Upper lobe of right lung (tissue), 1 donor: ENCODE measurements at regions not wholly inside any gene's neighbourhood (a gene's known extent, or its start where the extent isn't known, plus 50 kb on each side); places are given as distances from the start of the nearest gene placed in this dataset.

Experiments
- ATAC-seq: fragments of 200-7000 bp; cut with Tn5 transposase; one replicate; pipeline ENCODE4 v1.9.1; 2020; ENCODE audit warnings: mild to moderate bottlenecking, moderate library complexity
- DNase-seq: peaks from one replicate; pipeline ENCODE4 v3.0.0-alpha.2; 2020
- H3K27ac ChIP-seq: fragments of 200-600 bp; one replicate; pipeline ENCODE4 v1.8.0; 2022
- H3K27me3 ChIP-seq: fragments of 200-600 bp; one replicate; pipeline ENCODE4 v1.8.0; 2022; ENCODE audit warnings: mild to moderate bottlenecking
- H3K36me3 ChIP-seq: fragments of 200-600 bp; one replicate; pipeline ENCODE4 v1.8.0; 2022
- H3K4me1 ChIP-seq: fragments of 200-600 bp; one replicate; pipeline ENCODE4 v1.8.0; 2022
- H3K4me3 ChIP-seq: fragments of 200-600 bp; one replicate; pipeline ENCODE4 v1.8.0; 2022; ENCODE audit warnings: mild to moderate bottlenecking
- H3K9me3 ChIP-seq: fragments of 200-600 bp; one replicate; pipeline ENCODE4 v1.8.0; 2022
- intact Hi-C: fragments of 100-400 bp; cut with DNase I; formaldehyde crosslinking; loops from one replicate; pipeline ENCODE4 v1.11.0; 2022
- TF ChIP-seq, protein P1 (sequence below): fragments of 200-600 bp; IDR thresholded peaks from one replicate; pipeline ENCODE4 v1.8.0; 2022; ENCODE audit warnings: antibody characterized with exemption
- donor health status: DM: no; HTN: yes; CAD: no; lungs with severe emphysema.

DNA sequence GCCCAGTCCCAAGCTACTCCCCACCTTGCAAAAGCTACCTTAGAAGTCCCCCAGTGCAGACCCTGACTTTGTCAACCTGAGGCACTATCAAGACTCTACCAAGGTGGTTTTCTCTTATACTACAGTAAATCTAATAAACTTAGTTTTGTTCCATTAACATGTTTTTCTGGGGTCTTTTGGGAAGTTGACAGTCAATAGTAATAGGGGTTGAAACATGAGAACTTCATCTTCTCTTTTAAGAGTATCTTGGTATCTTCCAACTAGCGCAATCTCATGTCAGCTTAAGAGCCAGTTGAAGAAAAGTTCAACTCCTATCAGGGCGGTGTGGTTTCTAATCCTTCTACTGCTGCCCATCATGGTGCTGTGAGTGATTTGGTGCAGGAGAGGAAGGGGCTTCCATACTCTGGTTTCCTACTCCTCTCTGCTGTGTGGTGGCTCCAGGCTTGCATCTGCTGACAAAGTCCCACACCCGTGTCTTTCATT is 164.2 kb downstream of the FOXA2 start:
- TF ChIP-seq, protein P1, sequence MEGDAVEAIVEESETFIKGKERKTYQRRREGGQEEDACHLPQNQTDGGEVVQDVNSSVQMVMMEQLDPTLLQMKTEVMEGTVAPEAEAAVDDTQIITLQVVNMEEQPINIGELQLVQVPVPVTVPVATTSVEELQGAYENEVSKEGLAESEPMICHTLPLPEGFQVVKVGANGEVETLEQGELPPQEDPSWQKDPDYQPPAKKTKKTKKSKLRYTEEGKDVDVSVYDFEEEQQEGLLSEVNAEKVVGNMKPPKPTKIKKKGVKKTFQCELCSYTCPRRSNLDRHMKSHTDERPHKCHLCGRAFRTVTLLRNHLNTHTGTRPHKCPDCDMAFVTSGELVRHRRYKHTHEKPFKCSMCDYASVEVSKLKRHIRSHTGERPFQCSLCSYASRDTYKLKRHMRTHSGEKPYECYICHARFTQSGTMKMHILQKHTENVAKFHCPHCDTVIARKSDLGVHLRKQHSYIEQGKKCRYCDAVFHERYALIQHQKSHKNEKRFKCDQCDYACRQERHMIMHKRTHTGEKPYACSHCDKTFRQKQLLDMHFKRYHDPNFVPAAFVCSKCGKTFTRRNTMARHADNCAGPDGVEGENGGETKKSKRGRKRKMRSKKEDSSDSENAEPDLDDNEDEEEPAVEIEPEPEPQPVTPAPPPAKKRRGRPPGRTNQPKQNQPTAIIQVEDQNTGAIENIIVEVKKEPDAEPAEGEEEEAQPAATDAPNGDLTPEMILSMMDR: no peak
- Histone ChIP-seq H3K9me3 (no peaks in the 10 kb centered on the region), H3K27me3 (no peaks in the 10 kb centered on the region), H3K27ac (no peak overlapping the region), H3K36me3 (no peaks in the 10 kb centered on the region), H3K4me1 (no peaks in the 10 kb centered on the region), H3K4me3 (no peak overlapping the region)
- intact Hi-C loops: no loop called here
- no peak for ATAC-seq
- no peak for DNase-seq

DNA sequence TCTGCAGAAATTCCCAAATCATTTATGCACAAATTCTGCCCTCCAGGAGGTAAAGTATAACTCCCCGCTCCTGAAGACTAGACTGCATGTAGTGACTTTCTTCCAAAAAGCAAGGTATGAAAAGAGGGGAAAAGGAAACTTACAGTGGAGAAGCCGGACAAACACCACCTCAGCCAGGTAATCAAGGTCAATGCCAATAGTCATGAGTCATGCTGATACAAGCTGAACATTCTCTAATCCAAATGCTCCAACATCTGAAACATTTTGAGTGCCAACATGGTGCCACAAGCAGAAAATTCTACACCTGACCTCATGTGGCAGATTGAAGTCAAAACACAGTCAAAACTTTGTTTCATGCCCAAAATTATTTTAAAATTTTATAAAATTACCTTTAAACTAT is 165.6 kb downstream of the FOXA2 start:
- intact Hi-C loops: no loop called here
- no peaks in the 10 kb centered on the region for H3K27me3 ChIP-seq
- H3K9me3 ChIP-seq: no peaks in the 10 kb centered on the region
- H3K4me3 ChIP-seq: no peak overlapping the region
- no peak for DNase-seq
- H3K4me1 ChIP-seq: no peaks in the 10 kb centered on the region
- ATAC-seq: no peak
- H3K36me3 ChIP-seq: no peaks in the 10 kb centered on the region
- H3K27ac ChIP-seq: no peak overlapping the region
- TF ChIP-seq, protein P1: no peak

DNA sequence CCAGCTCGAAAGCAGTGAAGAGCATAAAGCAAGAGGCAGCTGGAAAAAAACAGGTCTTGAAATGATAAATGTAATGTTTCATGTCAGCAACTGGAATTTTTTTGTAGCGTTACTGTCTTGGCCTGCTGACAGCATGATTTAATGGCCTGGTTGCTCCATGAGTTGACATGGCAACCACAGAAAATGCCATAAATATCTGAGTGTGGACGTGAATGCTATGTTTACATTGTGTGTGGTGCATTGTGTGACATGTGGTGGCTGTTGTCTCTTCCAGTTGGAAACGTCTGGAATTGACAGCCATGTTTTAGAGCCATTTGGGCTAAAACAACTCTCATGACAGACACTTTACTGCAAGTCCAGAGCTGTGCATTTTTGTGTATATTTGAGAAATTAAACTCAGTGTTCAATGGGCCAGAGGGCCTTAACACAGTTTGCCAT is 170.0 kb downstream of the FOXA2 start:
- no peak overlapping the region for H3K27ac ChIP-seq
- no peaks in the 10 kb centered on the region for H3K9me3 ChIP-seq
- no peaks in the 10 kb centered on the region for H3K36me3 ChIP-seq
- H3K4me3 ChIP-seq: no peak overlapping the region
- no peaks in the 10 kb centered on the region for H3K4me1 ChIP-seq
- DNase-seq (no peak), ATAC-seq (no peak)
- TF ChIP-seq, protein P1: no peak
- no peaks in the 10 kb centered on the region for H3K27me3 ChIP-seq
- intact Hi-C loops: no loop called here

DNA sequence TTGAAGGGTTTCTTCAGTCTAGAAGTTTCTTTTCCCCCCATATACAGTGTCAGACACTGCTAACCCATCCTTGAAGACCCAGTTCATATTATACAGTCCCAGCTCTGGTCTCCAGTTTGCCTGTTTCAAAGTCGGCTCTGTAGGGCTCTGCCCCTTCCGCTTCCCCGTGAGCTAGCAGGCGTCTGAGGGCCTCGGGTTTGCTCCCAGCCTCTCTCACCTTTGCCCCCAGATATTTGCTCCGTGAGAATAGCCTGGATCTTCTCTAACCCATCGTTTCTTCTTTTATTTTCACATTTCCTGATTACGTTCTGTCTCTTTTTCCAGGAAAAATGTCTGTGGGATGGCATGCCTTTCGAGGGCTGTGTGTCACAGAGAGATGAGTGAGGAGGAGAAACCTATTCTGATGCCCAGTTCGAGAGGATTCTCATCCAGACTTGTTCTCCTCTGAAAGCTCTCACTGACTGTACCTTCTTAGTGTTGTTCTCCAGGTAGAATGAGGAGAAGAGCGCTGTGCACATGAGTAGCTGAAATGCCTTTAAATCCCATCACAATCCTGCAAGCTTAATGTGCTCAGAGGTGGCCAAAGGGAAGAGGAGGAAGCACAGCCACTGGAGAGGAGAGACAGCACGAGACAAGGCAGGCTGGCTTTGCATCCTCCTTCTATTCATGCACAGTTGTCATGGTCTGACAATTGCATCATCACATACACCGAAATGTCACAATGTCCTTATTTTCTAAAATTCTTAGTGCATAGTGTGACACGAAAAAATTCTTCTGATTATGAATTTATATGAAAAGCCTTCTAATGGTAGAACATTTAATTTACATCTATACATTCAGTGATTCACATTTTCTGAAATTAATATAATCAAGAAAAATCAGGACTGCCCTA is 171.1 kb downstream of the FOXA2 start:
- DNase-seq (no peak), ATAC-seq (no peak)

DNA sequence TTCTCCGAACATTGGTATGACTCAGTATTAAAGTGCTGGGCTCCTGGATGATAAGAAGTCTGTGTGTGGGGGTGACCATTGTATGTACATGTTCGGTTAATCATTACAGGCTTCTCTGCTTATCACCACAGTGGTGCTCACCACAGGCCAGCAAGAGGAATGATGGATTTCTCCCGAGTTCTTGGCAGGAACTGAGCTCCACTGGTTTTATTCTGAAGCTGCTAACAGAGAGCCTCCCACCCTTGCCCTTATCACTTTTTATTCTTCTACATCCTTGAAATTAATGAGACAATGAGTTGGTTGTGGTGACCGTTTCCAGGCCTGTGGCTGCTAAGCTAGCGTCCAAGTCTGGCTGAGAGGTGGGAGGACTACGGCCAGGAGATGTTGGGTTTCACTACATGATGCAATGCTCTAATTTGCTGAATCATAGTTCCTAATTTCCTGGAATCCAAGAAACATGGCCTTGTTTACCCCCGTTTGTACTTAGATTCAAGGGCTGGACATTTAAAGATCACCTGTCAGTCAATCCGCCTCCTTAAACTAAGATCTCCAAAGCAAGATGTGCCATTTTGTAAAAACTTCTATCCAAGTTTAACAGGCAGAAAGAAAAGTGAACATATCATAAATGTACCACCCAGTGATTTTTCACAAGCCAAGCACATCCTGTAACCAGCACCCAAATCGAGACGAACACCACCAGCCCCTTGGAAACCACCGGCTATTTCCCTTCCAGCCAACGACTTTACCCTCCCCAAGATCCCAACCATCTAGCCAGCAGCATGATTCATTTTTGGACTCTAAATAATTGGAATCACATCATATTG is 172.5 kb downstream of the FOXA2 start:
- ATAC-seq (peak; percentile 95), DNase-seq (no peak)
- no peaks in the 10 kb centered on the region for H3K9me3 ChIP-seq
- H3K4me3 ChIP-seq: no peak overlapping the region
- TF ChIP-seq, protein P1: no peak
- H3K27me3 ChIP-seq: no peaks in the 10 kb centered on the region
- H3K27ac ChIP-seq: peak overlapping the region; percentile 61
- no peaks in the 10 kb centered on the region for H3K36me3 ChIP-seq
- no peaks in the 10 kb centered on the region for H3K4me1 ChIP-seq
- intact Hi-C loops: no loop called here

More for the DNA sequence above, 171.1 kb downstream of the FOXA2 start:
- H3K4me1 ChIP-seq: no peaks in the 10 kb centered on the region
- no peak overlapping the region for H3K27ac ChIP-seq
- H3K27me3 ChIP-seq: no peaks in the 10 kb centered on the region
- no peaks in the 10 kb centered on the region for H3K36me3 ChIP-seq
- TF ChIP-seq, protein P1: no peak
- no peak overlapping the region for H3K4me3 ChIP-seq
- H3K9me3 ChIP-seq: no peaks in the 10 kb centered on the region
- intact Hi-C loops: no loop called here
